ENCODE measurements at regions not wholly inside any gene's neighbourhood (a gene's known extent, or its start where the extent isn't known, plus 50 kb on each side); places are given as distances from the start of the nearest gene placed in this dataset.
A peak's percentile ranks its signal among the peaks of the same experiment; 100 is the strongest.
"Not testable (repeated sequence)": the region's sequence is repeated elsewhere in the genome, so short reads cannot be mapped to it uniquely, and the experiment has no call there.

DNA sequence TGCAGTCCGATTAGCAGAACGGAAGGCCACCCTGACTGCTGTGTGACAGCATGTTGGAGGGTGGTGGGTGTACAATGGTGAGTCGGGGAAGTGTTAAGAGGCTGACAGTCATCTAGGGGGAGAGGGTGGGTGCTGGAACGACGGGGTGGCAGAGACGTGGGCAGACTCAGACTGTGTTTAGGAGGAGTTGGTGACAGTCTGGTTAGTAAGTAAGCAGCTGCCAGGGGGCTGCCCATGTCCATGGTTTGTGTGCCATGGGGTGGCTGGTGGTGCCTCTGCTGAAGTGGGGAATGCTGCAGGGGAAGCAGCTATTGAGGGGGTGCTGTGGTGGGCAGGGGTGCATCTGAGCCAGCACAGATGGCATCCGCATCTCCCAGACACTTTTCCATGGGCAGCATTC, 51.3 kb upstream of the BOD1 start:
- no peak for DNase-seq (ENCODE audit: low read depth)

DNA sequence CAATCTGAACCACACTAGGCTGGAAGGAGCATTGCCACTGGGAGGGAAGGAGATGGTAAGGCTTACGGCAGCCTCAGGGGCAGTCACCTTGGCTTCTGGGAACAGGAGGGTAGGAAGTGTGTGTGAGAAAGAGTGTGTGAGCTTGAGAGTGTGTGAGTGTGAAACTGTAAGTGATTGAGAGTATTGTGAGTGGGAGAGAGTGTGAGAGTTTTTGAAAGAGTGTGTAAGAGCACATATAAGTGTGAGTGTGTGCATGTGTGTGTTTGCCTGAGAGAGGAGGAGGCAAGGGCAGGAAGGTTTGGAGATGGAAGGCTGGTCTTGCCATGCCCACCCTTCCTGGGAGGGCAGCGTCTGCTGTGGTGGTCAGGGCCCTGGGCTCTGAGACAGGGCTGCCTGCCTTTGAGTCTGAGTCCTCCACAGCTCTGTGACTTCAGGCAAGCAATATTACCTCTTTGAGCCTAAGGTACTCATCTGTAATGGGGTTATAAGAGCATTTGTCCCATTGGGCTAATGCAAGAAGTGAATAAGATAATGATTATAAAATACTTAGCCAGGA, 51.9 kb upstream of the BOD1 start:
- no peak for DNase-seq (ENCODE audit: low read depth)

DNA sequence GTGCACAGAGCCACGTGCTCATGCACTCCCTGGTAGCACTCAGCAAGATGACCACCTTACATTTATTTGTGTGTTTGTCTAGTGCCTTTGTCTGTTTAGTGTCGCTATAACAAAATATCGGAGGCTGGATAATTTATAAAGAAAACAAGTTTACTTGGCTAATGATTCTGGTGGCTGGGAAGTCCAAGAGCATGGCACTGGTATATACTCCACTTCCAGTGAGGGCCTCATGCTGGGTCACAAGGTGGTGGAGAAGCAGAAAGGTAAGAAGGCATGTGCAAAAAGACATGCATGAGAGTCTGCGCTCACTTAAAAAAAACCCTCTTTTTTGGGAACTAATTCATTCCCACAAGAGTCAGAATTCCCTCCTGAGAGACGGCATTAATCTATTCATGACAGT, 52.5 kb upstream of the BOD1 start:
- DNase-seq (ENCODE audit: low read depth) = no peak

DNA sequence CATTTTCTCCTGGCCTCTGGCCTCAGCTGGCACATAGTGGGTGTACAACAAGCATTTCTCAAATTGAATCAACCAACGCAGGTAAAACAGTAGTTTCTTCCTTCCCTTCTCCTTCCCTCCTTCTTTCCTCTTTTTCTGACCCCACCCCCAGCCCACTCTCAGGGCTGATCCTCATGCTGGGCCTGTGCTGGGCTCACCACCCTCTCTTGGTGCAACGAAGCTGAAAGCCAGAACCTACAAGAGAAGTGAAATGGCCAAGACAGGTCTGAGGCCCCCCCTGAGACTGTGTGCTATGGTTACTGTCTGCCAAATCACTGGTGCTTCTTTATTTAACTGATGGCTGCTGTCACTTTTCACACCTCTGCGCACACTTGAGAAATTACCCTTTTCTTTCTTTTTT, 53.0 kb upstream of the BOD1 start:
- no peak for DNase-seq (ENCODE audit: low read depth)

DNA sequence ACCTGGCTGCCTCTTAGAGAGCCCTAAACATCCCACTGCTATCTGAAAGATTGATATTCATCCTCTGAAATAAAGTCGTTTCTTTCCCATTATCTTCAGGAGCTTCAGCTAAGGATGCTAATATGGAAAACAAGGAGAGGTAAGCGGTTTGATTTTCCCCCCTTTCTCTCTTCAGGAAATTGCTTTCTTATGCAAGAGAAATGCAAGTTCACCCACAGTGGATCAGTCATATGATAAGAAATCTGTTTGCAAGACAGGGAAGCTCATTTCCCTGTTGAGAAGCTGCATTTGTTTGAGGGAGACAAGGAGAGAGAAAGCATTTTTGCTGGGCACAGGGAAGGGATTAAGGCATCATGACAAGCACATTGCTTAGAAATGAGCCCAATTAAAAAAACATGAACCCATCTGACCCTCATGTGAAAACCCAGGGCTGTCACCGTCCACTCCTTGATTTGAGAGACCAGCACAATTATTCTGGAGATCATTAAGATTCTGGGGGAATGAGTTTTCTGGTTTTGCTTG, 53.7 kb upstream of the BOD1 start:
- DNase-seq (ENCODE audit: low read depth) = no peak

DNA sequence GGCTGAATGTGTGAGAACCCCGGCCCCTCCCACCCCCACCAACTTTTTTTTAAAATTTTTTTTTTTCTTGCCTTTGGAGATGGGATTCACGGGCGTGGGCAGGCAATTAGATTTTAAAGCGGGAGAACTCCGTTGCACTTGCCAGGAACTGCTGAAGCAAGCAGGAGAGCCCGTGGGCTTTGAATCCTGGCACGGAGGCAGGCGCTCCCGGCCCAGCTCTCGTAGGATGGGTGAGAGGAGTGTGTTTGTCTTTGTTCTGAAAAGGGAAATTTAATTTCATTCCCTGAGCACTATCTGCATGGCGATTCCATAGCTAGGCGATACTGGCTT, 54.3 kb upstream of the BOD1 start:
- no peak for DNase-seq (ENCODE audit: low read depth)

DNA sequence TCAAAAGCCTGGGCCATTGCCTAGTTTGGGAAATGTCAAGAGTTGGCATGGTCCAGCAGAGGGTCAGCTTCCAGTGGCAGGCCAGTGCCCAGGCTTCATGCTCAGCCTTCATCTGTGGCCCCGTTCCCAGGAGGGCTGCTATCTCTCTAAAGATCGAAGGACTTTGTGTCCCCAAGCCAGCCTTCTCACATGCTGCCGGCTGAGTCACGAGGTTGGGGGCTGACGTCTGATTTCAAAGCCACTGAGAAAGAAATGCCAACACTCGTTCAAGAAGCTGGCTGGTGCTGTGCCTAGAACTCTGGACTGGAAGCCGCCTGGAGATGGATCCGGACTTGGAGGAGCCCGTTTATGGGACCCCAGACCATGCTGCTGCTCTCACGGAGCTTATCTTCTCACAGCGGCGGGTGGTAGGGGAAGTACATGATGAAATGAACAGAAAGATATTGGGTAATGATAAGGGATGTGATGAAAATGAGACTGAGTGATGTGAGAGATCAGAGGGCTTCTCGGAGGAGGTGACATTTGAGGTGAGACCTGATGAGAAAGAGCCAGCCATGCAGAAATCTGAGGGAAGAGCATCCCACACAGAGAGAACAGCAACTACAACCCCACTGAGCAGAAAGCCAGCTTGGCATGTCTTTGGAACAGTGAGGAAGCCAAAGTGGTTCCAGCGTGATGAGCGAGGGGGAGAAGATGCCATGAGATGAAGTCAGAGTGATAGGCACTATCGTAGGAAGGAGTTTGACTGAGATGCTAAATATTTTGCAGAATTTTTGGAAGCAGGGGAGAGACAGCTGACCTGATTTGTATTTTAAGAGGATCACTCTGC, 54.9 kb upstream of the BOD1 start:
- no peak for DNase-seq (ENCODE audit: low read depth)

DNA sequence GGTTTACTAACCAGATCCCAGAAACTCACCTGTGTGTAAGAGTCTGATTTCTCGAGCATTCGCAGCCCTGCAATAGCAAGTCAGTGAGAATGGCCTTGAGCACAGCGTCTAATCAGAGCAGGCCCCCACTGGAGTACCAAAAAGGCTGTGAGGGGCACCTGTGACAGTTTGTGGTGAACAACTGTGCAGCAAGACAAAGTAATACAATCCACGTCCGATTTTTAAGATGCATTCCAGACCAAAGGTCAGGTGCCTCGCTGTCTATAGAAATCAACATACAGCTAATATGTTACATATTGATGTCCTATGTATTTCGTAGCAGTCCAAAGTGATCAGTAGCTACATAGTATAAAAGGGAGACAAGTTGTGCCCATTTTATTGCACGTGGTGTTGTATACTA, 55.7 kb upstream of the BOD1 start:
- no peak for DNase-seq (ENCODE audit: low read depth)

DNA sequence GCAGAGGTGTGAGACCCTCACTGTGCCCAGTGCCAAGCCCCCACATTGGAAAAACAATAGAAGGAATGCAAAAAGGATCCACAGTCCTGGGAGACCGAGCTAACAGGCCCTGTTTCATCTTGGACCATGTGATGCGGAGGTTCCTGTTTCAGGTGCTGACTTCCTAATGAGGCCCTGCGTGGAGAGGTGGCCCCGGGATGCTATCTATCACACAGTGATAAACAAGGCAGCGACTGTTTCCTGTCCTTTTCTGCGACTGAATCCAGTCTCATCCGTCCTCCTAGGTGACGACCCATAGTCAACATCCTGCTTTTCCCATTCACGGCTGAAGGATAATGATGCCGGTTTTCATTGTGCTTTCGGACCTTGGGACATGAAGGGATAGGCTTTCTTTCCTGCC, 56.4 kb upstream of the BOD1 start:
- no peak for DNase-seq (ENCODE audit: low read depth)

DNA sequence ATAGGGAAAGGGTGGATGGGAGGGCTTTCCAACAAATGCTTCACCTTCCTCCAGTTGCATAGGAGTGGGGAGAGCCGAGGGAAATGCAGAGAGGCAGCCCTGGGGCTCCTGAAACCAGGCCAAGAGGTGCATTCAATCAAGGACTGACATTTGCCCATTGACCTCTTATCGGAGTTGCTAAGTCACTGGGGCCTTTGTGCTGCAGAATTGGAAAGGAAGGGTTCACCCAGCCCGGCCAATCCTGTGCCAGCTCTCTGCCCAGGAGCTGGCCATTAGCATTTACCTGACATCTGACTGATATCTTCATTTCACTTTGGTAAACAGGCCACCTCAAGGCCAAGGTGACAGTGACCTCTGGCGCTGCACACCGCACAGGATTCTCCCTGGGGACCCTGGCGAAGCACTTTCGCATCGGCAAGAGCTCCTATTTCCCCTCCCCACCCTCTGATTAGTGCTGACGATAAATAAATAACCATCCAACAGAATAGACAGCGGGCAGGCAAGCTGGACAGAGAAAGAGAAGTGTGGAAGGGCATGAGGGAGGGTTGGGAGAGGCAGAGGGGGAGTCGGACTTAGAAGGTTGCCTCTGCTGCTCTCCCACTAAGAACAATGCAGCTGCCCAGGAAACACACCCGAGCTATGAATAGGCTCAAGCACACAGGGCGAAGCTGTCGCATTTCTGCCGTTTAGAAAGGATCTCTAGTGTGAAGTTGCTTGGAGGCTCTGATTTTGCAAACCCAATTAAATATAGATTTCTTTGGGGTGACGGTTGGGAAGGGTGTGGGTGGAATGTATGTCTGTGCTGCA, 57.0 kb upstream of the BOD1 start:
- DNase-seq (ENCODE audit: low read depth) = peak; percentile 41

DNA sequence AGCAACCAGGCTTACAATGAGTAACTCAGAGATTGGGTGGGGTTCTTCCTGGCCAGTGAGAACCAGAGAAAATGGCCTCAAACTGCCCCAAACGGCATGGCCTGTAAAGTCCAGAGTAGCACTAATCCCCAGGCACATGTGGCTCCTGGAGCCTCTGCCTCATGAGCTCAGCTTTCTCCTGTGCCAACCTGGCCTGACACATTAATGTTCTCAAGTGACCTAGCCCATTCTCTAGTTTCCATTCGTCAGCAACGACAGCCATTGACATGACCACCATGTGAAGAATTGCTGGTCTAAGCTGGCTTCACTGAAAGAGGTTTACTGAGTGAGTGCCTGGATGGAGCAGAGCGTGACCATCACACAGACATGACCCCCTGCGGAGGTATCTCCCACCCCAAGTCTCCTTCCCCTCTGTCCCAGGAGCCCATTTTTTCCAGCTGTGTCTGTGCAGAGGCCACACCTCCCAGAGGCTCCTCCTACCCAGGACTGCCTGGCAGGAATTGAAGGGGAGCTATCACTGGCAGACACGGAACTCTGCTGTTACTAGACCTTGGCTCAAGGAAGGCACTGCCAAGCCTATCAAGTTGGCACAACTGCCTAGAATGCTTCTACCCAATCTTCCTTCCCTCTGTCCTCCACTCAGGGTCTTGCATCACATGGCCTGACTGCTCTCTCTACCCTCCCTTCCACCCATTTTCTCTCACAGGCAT, 59.0 kb upstream of the BOD1 start:
- DNase-seq (ENCODE audit: low read depth) = no peak

DNA sequence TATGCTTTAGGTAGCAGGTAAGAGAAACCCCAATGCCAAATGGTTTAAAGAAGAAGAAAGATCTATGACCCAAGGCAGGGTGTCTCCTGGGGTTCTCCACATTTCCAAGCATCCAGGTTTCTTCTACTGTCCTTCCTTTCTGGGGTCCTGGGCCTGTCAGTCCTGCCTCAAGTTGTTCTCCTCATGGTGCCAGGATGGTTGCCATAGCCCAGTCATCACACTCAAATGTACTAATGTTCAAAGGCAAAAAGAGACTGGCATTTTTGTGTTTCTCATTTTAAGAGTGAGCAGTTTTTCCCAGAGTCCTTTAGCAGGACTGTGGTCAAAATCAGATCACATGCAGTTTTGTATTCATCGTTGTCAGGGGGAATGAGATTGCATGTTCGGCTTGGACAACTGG, 59.9 kb upstream of the BOD1 start:
- no peak for DNase-seq (ENCODE audit: low read depth)

DNA sequence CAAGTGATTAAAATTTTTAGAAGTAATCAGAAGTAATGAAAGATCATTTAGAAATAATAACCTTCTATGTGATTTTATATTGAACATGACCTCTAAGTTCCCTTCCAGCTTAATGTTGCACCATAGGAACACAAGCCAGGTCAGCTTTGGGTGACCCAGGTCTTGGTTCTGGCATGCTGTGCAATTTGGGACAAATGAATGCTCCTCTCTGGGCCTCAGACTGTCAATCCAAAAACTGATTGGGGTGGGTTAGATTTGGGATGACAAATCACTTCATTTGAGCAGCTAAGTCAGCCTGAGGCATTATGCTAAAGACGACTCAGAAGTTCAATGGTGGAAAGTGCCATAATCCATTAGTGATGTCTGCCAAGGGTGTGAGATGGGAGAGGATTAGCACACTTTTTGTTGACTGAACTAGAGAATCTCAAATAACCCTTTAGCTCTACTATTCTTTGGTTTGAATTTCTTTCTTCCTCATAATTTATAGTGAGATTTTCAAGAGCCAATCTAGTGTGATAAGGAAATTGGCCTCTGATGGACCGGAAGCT, 60.7 kb upstream of the BOD1 start:
- DNase-seq (ENCODE audit: low read depth) = no peak

DNA sequence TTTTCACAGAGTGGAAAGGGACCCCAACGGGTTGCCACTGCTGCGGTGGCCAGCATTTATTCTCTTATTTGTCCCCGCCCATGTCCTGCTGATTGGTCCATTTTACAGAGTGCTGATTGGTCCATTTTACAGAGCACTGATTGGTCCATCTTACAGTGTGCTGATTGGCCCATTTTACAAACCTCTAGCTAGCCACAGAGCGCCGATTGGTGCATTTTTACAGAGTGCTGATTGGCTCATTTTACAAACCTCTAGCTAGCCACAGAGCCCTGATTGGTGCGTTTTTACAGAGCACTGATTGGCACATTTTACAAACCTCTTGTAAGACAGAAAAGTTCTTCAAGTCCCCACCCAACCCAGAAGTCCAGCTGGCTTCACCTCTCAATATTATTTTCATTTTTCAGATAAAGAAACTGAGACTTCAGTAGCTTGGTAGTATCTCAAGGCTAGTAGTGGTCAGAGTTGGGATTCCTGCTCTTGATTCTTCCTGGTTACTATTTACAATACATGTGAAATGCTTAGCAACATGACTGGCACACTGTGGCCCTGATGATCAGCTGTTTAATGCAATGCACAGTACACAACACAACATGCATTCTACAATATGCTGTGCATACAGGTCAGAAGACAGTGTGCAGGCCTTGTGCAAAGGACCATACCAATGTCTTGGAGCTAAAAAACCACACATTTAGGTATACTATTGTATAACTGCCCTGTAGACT, 63.6 kb upstream of the BOD1 start:
- DNase-seq (ENCODE audit: low read depth) = peak; percentile 29

DNA sequence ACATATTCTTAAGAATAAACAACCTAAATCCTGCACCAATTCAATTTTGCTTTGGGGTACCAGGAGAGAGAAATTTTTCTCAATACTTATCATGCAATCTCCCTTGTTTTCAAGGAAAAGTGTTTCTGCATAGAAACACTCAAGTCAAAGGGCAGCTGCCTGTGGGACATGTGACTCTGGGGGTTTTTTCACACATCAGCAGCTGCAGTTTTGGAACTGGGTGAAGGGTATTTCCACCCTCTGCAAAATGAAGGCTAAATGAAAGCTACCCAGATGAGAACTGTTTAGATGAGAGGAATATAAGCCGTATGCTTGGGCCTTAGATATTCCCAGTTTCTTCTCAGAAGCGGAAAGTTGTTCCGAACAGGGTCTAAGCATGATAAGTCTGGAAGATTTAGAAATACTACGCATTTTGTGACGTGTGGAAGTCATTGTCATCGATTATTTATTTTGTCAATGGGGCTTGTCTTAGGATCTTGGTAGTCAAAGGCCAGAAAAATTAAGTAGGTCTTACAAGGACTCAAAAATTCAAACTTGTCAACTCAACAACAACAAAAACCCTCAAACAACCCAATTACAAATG, 64.3 kb upstream of the BOD1 start:
- peak; percentile 57 for DNase-seq (ENCODE audit: low read depth)

DNA sequence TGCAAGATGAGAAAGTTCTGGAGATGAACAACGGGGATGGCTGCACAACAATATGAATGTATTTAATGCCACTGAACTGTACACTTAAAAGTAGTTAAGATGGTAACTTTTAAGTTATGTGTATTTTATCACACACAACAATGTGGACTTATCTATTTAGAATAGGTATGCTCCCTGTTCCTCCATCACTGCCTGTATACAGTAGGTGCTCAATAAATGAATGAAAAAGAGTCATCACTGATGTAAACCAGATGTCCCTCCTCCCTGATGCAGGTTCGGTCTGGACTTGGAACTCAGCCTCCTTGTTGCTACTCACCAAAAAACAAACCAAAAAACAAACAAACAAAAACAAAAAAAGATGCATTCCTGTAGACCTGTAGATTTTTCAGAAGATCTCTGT, 65.9 kb upstream of the BOD1 start:
- no peak for DNase-seq (ENCODE audit: low read depth)

DNA sequence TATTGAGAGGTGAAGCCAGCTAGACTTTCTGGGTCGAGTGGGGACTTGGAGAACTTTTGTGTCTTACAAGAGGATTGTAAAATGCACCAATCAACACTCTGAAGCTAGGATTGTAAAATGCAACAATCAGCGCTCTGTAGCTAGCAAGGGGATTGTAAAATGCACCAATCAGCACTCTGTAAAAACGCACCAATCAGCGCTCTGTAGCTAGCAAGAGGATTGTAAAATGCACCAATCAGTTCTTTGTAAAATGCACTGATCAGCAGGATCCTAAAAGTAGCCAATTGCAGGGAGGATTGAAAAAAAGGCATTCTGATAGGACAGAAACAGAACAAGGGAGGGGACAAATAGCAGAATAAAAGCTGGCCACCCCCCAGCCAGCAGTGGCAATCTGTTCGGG, 68.1 kb upstream of the BOD1 start:
- DNase-seq (ENCODE audit: low read depth) = not testable (repeated sequence)

DNA sequence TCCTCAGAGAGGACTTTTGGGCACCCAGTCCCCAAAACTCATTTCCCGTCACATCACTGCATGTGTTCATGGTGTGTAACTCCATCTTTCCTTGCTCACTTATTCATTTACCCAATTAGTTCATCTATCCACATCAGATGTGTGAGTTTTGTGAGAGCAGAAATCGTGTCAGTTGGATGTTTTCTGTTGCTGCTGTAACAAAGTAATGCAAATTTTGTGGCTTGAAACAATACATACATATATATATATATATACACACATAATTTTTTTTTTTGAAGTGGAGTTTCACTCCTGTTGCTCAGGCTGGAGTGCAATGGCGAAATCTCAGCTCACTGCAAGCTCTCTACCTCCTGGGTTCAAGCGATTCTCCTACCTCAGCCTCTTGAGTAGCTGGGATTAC, 70.5 kb upstream of the BOD1 start:
- DNase-seq (ENCODE audit: low read depth) = no peak

DNA sequence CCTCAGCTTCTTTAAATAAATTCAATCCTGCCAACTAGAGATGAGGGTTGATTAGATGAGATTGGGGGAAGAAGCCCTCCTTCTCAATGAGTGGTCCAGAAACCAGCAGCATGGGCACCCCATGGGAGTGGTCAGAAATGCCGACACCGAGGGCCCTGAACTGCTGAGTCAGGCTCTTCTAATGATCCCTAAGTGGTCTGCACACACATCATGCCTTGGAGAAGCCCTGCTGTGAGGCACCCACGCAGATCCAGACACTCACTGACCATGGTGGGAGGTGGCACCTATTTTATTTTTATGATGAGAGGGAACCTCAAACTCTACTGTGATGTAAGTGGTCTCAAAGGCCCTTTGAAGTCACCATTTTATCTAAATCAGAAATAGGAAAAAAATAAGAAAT, 72.3 kb upstream of the BOD1 start:
- DNase-seq (ENCODE audit: low read depth) = no peak

DNA sequence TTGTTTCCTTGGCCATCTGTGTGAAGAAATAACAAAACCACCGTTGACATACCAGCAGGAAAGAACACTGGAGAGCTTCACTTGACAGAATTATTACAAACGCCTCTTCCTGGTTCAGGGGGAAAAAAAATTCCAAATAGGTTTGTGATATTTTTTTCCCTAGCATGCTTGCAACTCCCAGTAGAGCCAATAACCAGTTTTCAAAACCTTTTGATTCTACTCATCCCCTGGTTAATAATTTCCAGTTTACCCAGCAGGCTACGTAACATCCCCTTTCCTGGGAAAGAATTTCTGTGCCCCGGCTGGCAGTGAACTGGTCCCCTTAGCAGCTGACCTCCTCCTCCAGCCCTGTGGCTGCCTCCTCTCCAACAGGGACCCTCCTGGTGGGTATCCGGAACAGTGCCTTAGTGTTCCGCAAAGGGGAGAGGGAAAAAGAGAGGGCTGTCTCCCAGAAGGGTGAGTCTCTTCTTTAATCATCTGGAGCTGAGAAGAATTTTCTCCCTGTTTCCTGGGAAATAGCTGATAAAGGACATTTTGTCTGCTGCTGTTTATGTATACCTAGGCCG, 72.8 kb upstream of the BOD1 start:
- DNase-seq (ENCODE audit: low read depth) = no peak

Measured in myocyte (in vitro differentiated cells).